GM13976 (cell line): ENCODE measurements at regions not wholly inside any gene's neighbourhood (a gene's known extent, or its start where the extent isn't known, plus 50 kb on each side); places are given as distances from the start of the nearest gene placed in this dataset.

Experiments used
- DNase-seq: peaks from one replicate; pipeline ENCODE4 v3.0.0; 2012; ENCODE audit warnings: low spot score
- in situ Hi-C: fragments of 300-500 bp; cut with MboI; formaldehyde crosslinking; loops from one replicate; pipeline ENCODE4 v1.12.0; 2022; ENCODE audit warnings: low sequenced_read_pairs, mixed read lengths, inconsistent platforms; ENCODE audit not compliant: unreplicated experiment
- TF ChIP-seq, protein P1 (sequence below): IDR thresholded peaks from 2 replicates; pipeline ENCODE4 v1.5.1; 2012; ENCODE audit warnings: borderline replicate concordance, mild to moderate bottlenecking; ENCODE audit not compliant: insufficient read depth; ENCODE audit errors: extremely low read depth, missing control alignments, control extremely low read depth

DNA sequence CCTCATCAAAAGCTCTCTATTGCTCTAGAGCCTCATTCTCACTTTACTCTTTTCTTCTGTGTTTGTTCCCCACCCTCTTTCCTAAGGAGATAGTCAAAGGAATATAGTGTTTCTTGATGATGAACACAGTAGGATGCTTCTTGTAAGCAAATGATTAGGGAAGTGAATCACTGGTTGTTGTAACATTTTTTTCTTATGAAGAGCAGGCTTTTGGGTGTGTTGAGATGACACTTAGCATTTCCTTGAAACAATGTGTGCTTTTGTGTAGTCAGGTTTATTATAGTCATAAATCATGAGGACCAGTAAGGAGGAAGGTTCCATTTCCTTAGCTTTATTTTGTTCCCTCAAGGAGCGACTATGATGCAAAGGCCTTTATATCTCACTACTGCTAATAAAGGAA is 1991.3 kb upstream of the C9orf72 start:
- in situ Hi-C loops, result no loop called here
- TF ChIP-seq, protein P1, sequence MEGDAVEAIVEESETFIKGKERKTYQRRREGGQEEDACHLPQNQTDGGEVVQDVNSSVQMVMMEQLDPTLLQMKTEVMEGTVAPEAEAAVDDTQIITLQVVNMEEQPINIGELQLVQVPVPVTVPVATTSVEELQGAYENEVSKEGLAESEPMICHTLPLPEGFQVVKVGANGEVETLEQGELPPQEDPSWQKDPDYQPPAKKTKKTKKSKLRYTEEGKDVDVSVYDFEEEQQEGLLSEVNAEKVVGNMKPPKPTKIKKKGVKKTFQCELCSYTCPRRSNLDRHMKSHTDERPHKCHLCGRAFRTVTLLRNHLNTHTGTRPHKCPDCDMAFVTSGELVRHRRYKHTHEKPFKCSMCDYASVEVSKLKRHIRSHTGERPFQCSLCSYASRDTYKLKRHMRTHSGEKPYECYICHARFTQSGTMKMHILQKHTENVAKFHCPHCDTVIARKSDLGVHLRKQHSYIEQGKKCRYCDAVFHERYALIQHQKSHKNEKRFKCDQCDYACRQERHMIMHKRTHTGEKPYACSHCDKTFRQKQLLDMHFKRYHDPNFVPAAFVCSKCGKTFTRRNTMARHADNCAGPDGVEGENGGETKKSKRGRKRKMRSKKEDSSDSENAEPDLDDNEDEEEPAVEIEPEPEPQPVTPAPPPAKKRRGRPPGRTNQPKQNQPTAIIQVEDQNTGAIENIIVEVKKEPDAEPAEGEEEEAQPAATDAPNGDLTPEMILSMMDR, result no peak
- no peak for DNase-seq

DNA sequence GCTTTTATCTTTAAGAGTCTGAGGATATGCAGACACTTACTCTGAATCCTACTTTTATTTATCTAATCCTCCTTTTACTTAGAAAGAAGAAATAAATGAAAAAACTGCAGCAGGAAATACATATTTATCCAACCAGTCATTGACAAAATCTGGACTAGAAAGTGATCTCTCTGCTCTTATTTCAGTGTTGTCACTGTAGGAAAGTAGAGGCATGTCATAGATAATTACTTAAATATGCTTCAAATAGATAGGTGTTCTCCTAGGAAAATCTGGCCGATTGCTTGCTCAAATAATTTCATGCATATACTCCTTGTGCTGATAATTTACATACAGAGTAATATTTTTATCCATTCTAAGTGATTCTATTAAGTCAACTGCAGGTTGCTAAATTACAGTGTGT is 2001.9 kb upstream of the C9orf72 start:
- in situ Hi-C loops, result no loop called here
- TF ChIP-seq, protein P1, result no peak
- DNase-seq, result no peak

DNA sequence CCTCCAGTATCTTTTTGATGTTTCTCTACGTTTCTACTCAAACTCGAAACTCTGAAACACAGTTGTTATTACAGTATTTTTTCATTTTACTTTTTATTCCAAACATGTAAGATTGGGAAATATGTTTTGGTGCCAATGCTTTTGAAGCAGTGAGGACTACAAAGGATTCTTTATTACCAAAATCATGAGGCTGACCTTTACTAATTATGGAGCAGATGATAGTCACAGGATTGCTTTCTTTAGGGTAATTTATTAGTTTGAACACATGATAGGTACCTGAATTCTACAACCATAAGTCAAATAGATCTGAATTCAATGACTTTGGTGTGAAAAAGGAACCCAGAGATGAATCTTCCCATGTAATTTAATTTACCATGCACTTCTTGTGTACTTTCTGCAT is 2015.1 kb upstream of the C9orf72 start:
- in situ Hi-C loops, result no loop called here
- TF ChIP-seq, protein P1, result no peak
- no peak for DNase-seq

DNA sequence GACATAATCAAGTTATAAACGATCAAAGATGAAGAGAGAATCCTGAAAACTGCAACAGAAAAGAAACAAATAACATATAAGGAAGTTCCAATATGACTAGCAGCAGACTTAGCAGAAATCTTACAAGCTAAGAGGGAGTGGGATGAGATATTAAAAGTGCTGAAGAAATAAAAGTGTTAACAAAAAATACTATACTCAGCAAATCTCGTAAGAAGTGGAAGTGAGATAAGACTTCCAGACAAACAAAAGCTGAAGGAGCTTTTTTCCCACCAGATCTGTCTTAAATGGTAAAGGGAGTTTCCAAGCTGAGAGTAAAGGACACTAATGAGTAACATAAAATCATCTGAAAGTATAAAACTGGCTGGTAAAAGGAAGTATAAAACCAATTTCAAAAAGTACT is 2036.0 kb upstream of the C9orf72 start:
- DNase-seq, result no peak
- TF ChIP-seq, protein P1, result no peak
- in situ Hi-C loops, result no loop called here

DNA sequence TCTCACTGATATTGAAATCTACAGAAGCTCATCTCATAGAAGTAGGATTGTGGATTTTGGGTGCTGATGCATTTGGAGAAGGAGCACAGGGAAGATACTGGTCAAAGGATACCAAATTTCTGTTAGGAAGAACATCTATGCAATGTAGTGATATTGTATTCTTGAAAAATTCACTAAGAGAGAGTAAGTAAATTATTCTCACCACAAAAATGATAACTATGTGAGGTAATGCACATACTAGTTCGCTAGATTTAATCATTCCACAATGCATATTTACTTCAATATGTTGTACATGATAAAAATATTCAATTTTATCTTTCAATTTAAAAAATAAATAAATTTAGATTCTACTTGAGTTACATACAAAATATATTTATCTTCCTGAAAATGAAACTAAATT is 2040.5 kb upstream of the C9orf72 start:
- no peak for DNase-seq
- TF ChIP-seq, protein P1, result no peak
- in situ Hi-C loops, result no loop called here

DNA sequence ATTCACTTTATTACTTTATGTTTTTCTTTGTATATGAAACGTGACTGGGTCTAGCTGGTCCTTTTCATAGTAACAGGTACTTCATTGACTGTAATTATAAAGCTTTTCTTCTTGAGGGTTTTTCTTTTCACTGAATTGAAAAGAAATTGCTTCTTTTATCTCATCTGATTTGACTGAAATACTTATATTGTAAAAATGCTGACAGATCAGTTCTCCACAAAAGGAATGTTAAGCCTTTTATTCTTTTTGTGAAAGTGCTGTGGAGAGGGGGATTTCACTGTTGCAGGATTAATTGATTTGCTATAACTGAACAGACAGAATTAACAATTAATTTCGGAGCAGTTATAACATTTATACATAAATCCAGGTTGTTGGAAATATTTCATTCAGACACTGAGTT is 2043.6 kb upstream of the C9orf72 start:
- TF ChIP-seq, protein P1, result no peak
- DNase-seq, result no peak
- in situ Hi-C loops, result no loop called here

DNA sequence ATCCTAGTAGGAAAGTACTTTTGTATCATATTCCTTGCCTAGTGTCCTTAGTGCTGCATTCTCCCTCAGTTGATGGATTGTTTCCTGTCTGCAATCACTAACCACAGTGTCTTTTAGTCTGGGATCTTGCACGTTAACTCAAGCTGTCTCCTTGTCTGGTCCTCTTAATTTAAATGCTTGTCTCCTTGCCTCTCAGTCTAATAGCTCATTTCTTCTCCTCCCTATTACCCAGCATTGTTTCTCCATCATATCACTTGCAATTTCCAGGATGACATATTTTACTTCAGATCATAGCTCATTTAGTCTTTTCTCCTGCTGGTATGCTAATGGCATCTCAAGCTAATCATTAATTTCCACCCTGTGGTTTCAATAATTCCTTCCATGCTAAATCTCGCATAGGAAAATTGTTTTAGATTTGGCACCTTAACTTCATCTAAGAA is 2052.0 kb upstream of the C9orf72 start:
- TF ChIP-seq, protein P1, result no peak
- in situ Hi-C loops, result no loop called here
- DNase-seq, result no peak
